Endothelial cell of umbilical vein (primary cell): ENCODE measurements at regions not wholly inside any gene's neighbourhood (a gene's known extent, or its start where the extent isn't known, plus 50 kb on each side); places are given as distances from the start of the nearest gene placed in this dataset.

Experiments used
- BruUV-seq: library from RNA; stranded (reverse); fragments of 400-500 nt; replicated peaks from 2 replicates; lab custom pipeline; 2021; lab: Mats Ljungman, UMichigan
- CTCF ChIA-PET: fragments of 300-600, 350-600 bp; sonication (Branson Sonifier 250); formaldehyde crosslinking; loops from one replicate; lab custom pipeline; 2021; ENCODE audit warnings: antibody characterized with exemption, inconsistent platforms; lab: Charles Lee
- POLR2A ChIA-PET: fragments of 300-600, 350-600 bp; sonication (Branson Sonifier 250); formaldehyde crosslinking; loops from one replicate; lab custom pipeline; 2021; ENCODE audit warnings: antibody characterized with exemption, inconsistent platforms; lab: Charles Lee
- DNase-seq: peaks from one replicate; pipeline ENCODE4 v3.0.0-alpha.2; 2011; ENCODE audit warnings: low read depth, low spot score
- FAIRE-seq: peaks from 2 replicates; lab custom pipeline; 2011; peaks lifted over from hg19 to GRCh38; lab: Jason Lieb, UNC
- H2AFZ ChIP-seq: 2 replicates; pipeline ENCODE4 v1.6.0; 2012; ENCODE audit warnings: low read depth, low read length, control low read depth, inconsistent platforms
- H3K27ac ChIP-seq: 2 replicates; pipeline ENCODE4 v1.5.1; 2011; ENCODE audit warnings: low read depth, mild to moderate bottlenecking, control low read depth, low read length, moderate library complexity; ENCODE audit not compliant: insufficient read depth
- H3K27me3 ChIP-seq, 2 experiments: 2 replicates each; pipeline versions ENCODE4 v1.6.0 to v1.6.1; 2011; ENCODE audit warnings: low read length in 2 of 2, mixed read lengths in 1 of 2; ENCODE audit not compliant: control insufficient read depth in 2 of 2, insufficient read depth in 2 of 2
- H3K36me3 ChIP-seq, 2 experiments: 2 replicates in 1 of 2; 3 replicates in 1 of 2; pipeline ENCODE4 v1.5.1; 2011; ENCODE audit warnings: low read length in 2 of 2, mild to moderate bottlenecking in 1 of 2, moderate library complexity in 1 of 2; ENCODE audit not compliant: control insufficient read depth in 2 of 2, insufficient read depth in 2 of 2; ENCODE audit errors: extremely low read depth in 1 of 2
- H3K4me1 ChIP-seq: 3 replicates; pipeline ENCODE4 v1.5.1; 2011; ENCODE audit warnings: mild to moderate bottlenecking, low read length; ENCODE audit not compliant: control insufficient read depth, insufficient read depth; ENCODE audit errors: extremely low read depth
- H3K4me2 ChIP-seq: 2 replicates; pipeline ENCODE4 v1.6.1; 2011; ENCODE audit warnings: low read length, control low read depth, mixed read lengths; ENCODE audit not compliant: insufficient read depth
- H3K4me3 ChIP-seq, 3 experiments: fragments of 200-600 bp in 1 of 3; sonication (generic), shearing (Covaris generic) in 1 of 3; replicated peaks in 1 of 3; 2 replicates each; pipeline ENCODE4 v1.5.1; 2011 to 2016; ENCODE audit warnings: control low read depth in 3 of 3, low read length in 3 of 3, mild to moderate bottlenecking in 2 of 3, inconsistent platforms in 1 of 3, low read depth in 1 of 3, moderate library complexity in 1 of 3; ENCODE audit not compliant: insufficient read depth in 1 of 3
- H3K79me2 ChIP-seq: 2 replicates; pipeline ENCODE4 v1.6.0; 2012; ENCODE audit warnings: low read length, inconsistent platforms; ENCODE audit not compliant: control insufficient read depth, insufficient read depth
- H3K9ac ChIP-seq: replicated peaks from 2 replicates; pipeline ENCODE3; 2011; ENCODE audit warnings: low read length, control low read depth; ENCODE audit not compliant: insufficient read depth; ENCODE audit errors: extremely low read depth
- H3K9me1 ChIP-seq: replicated peaks from 3 replicates; pipeline ENCODE4 v1.6.0; 2011; ENCODE audit warnings: mild to moderate bottlenecking, low read length; ENCODE audit not compliant: control insufficient read depth, insufficient read depth; ENCODE audit errors: extremely low read depth
- H3K9me3 ChIP-seq: replicated peaks from 2 replicates; pipeline ENCODE4 v1.5.1; 2012; ENCODE audit warnings: low read length, inconsistent platforms; ENCODE audit not compliant: control insufficient read depth, insufficient read depth
- H4K20me1 ChIP-seq: replicated peaks from 2 replicates; pipeline ENCODE3; 2011; ENCODE audit warnings: mild to moderate bottlenecking, low read length; ENCODE audit not compliant: control insufficient read depth, insufficient read depth; ENCODE audit errors: extremely low read depth
- EZH2 ChIP-seq: IDR thresholded peaks from 2 replicates; pipeline ENCODE4 v1.6.1; 2012; ENCODE audit warnings: borderline replicate concordance, low read depth, mild to moderate bottlenecking, moderate library complexity, low read length, inconsistent platforms; ENCODE audit not compliant: severe bottlenecking
- FOS ChIP-seq: IDR thresholded peaks from 2 replicates; pipeline ENCODE4 v1.6.1; 2011; ENCODE audit warnings: mild to moderate bottlenecking, low read length, moderate library complexity, borderline replicate concordance; ENCODE audit not compliant: insufficient read depth
- JUN ChIP-seq: IDR thresholded peaks from 2 replicates; pipeline ENCODE4 v1.6.1; 2011; ENCODE audit warnings: borderline replicate concordance, low read depth; ENCODE audit not compliant: insufficient read length, insufficient read depth
- MYC ChIP-seq: IDR thresholded peaks from one replicate; pipeline ENCODE4 v1.6.1; 2011; ENCODE audit warnings: mild to moderate bottlenecking, low read depth, low read length
- POLR2AphosphoS5 ChIP-seq: IDR thresholded peaks from 2 replicates; pipeline ENCODE4 v1.6.1; 2012; ENCODE audit warnings: low read depth, mild to moderate bottlenecking, control low read depth, low read length, moderate library complexity; ENCODE audit not compliant: insufficient read depth
- dilution Hi-C: fragments of 300-500 bp; cut with MboI; formaldehyde crosslinking; loops from one replicate; pipeline ENCODE4 v1.15.0; 2019; ENCODE audit warnings: low sequenced_read_pairs; ENCODE audit not compliant: extremely low pct_ligation_motif_present
- intact Hi-C: fragments of 100-400 bp; cut with micrococcal nuclease; formaldehyde crosslinking; loops from one replicate; pipeline ENCODE4 v1.10.0; 2022
- TF ChIP-seq, protein P1 (sequence below): IDR thresholded peaks from 2 replicates; pipeline ENCODE4 v1.6.1; 2011; ENCODE audit not compliant: insufficient read depth, insufficient read length

DNA sequence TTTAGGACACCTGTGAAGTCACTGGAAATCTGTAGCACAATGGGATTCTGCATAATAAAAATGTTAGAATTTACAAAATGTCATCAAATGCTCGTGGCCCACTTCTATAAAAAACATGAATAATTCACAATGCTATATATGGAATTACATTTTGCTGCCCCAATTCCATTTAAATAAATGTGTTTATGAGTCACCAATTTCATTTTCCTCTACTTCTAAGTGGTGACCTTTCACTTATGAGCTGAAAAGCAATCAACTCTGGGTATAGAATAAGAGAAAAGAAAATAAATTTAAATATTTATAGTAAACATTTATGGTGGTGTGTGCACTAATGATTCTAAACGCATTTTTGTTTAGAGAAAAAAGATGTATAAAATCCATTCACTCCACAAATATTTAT is 516.7 kb upstream of the MIR17HG start:
- TF ChIP-seq EZH2 (no peak), MYC (no peak), FOS (no peak), JUN (no peak), POLR2AphosphoS5 (no peak)
- TF ChIP-seq, protein P1, sequence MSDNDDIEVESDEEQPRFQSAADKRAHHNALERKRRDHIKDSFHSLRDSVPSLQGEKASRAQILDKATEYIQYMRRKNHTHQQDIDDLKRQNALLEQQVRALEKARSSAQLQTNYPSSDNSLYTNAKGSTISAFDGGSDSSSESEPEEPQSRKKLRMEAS, result no peak
- FAIRE-seq (no peak), DNase-seq (no peak)
- BruUV-seq, result no TSS peak
- H3K27me3 ChIP-seq, result no peaks in the 10 kb centered on the region
- no peaks in the 10 kb centered on the region for H3K9me1 ChIP-seq
- H2AFZ ChIP-seq, result no peak overlapping the region
- H3K9ac ChIP-seq, result no peak overlapping the region
- no peaks in the 10 kb centered on the region for H3K36me3 ChIP-seq
- no peak overlapping the region for H3K4me2 ChIP-seq
- no peaks in the 10 kb centered on the region for H3K4me1 ChIP-seq
- no peaks in the 10 kb centered on the region for H3K9me3 ChIP-seq
- no peaks in the 10 kb centered on the region for H3K79me2 ChIP-seq
- no peak overlapping the region for H3K27ac ChIP-seq
- H3K4me3 ChIP-seq, result no peak overlapping the region
- H4K20me1 ChIP-seq, result no peaks in the 10 kb centered on the region
- ChIA-PET POLR2A (no interaction called here), CTCF (no interaction called here)
- intact Hi-C loops (no loop called here), dilution Hi-C loops (no loop called here)

DNA sequence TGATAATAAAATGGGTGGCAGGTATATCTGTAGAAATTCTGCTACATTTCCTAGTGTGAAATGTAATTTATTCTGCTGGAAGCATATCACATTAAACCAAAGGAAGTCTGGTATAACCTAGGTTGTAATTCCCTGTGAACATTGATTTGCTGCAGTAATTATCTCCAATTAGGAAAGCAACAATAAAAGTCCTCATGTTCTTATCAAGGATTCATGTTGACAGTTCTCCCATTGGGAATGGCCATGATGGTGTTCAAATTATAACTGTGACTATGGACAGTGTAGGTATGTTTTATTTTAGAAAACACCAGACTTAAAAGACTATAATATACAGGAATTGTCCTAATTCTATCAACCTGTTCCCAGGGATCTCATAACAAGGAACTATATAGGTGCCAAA is 513.5 kb upstream of the MIR17HG start:
- ChIA-PET POLR2A (no interaction called here), CTCF (no interaction called here)
- no peak overlapping the region for H3K4me3 ChIP-seq
- FAIRE-seq (no peak), DNase-seq (no peak)
- no peak overlapping the region for H3K4me2 ChIP-seq
- intact Hi-C loops (no loop called here), dilution Hi-C loops (no loop called here)
- H3K9me1 ChIP-seq, result no peaks in the 10 kb centered on the region
- H3K79me2 ChIP-seq, result no peaks in the 10 kb centered on the region
- BruUV-seq, result no TSS peak
- no peaks in the 10 kb centered on the region for H3K9me3 ChIP-seq
- no peak for TF ChIP-seq JUN
- H3K27ac ChIP-seq, result no peak overlapping the region
- H2AFZ ChIP-seq, result no peak overlapping the region
- no peaks in the 10 kb centered on the region for H3K36me3 ChIP-seq
- H3K9ac ChIP-seq, result no peak overlapping the region
- H3K27me3 ChIP-seq, result no peaks in the 10 kb centered on the region
- H3K4me1 ChIP-seq, result no peaks in the 10 kb centered on the region
- H4K20me1 ChIP-seq, result no peaks in the 10 kb centered on the region
